ENCODE measurements at regions not wholly inside any gene's neighbourhood (a gene's known extent, or its start where the extent isn't known, plus 50 kb on each side); places are given as distances from the start of the nearest gene placed in this dataset.
"Not testable (repeated sequence)": the region's sequence is repeated elsewhere in the genome, so short reads cannot be mapped to it uniquely, and the experiment has no call there.

- Mint-ChIP-seq H3K27me3 (no peaks in the 10 kb centered on the region), H3K27ac (no peak overlapping the region), H3K4me1 (ENCODE audit: low read depth) (no peaks in the 10 kb centered on the region), H3K36me3 (ENCODE audit: low read depth) (no peaks in the 10 kb centered on the region), H3K9me3 (no peaks in the 10 kb centered on the region), H3K4me3 (no peak overlapping the region)
- intact Hi-C loops (cut with micrococcal nuclease): no loop called here
These were observed 133.8 kb downstream of the TTC6 start for GRCh38 chr14:37729218-37729617.

GRCh38 chr14:37731094-37731493, 135.7 kb downstream of the TTC6 start:
- H3K27ac Mint-ChIP-seq: no peak overlapping the region
- intact Hi-C loops (cut with micrococcal nuclease): no loop called here
- H3K36me3 Mint-ChIP-seq (ENCODE audit: low read depth): no peaks in the 10 kb centered on the region
- no peaks in the 10 kb centered on the region for H3K27me3 Mint-ChIP-seq
- no peaks in the 10 kb centered on the region for H3K9me3 Mint-ChIP-seq
- no peaks in the 10 kb centered on the region for H3K4me1 Mint-ChIP-seq (ENCODE audit: low read depth)
- H3K4me3 Mint-ChIP-seq: no peak overlapping the region

- Mint-ChIP-seq H3K9me3 (peaks cover 10% of the 10 kb centered on the region), H3K27me3 (no peaks in the 10 kb centered on the region), H3K27ac (no peak overlapping the region), H3K4me3 (no peak overlapping the region), H3K36me3 (ENCODE audit: low read depth) (no peaks in the 10 kb centered on the region), H3K4me1 (ENCODE audit: low read depth) (no peaks in the 10 kb centered on the region)
- intact Hi-C loops (cut with micrococcal nuclease): no loop called here
These were observed 150.2 kb downstream of the TTC6 start for GRCh38 chr14:37745657-37746056.

DNA sequence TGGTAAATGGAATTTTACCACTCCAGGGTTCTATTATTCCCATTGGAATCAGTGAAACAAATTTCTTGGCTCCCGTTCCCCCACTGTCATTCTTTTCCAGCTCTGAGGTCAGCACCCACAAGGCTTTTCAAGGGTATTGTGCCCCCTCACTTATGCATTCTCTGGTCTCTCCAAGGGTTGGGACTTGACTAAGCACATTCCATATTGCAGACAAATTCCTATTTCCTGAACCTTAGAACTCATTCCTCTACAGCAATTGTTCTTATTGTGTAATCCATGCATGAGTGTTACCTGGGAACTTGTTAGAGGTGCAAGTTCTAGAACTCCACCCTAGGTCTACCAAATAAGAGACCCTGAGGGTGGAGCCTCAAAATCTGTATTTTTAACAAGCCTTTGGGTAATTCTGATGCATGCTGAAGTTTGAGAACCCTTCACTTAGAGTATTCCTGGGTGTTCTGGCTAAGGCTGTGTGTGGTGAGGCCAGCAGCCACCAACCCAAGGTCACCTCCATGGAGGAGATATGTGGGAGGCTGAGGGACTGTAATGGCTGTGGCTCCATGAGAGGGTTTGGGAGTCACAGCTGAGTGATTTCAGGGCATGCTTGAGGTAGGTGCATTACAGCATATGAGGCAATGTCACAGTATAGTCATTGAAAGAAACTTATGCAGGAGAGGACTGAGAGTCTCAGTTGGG, 150.9 kb downstream of the TTC6 start:
- intact Hi-C loops (cut with micrococcal nuclease): no loop called here
- Mint-ChIP-seq H3K36me3 (ENCODE audit: low read depth) (no peaks in the 10 kb centered on the region), H3K27me3 (no peaks in the 10 kb centered on the region), H3K4me1 (ENCODE audit: low read depth) (no peaks in the 10 kb centered on the region), H3K4me3 (no peak overlapping the region), H3K27ac (no peak overlapping the region), H3K9me3 (peaks cover 10% of the 10 kb centered on the region)

- Mint-ChIP-seq H3K27ac (no peak overlapping the region), H3K36me3 (ENCODE audit: low read depth) (no peaks in the 10 kb centered on the region), H3K27me3 (no peaks in the 10 kb centered on the region)
These were observed 158.0 kb downstream of the TTC6 start for GRCh38 chr14:37753459-37753858.

DNA sequence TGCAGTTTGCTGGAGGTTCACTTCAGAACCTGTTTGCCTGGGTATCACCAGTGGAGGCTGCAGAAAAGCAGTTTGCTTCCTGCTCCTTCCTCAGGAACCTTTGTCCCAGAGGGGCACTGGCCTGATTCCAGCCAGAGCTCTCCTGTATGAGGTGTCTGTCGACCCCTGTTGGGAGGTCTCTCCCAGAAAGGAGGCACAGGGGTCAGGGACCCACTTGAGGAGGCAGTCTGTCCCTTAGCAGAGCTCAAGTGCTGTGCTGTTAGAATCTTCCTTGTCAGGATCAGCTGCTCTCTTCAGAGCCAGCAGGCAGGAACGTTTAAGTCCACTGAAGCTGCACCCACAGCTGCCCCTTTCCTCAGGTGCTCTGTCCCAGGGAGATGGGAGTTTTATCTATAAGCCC, 164.8 kb downstream of the TTC6 start:
- H3K4me1 Mint-ChIP-seq (ENCODE audit: low read depth); H3K27me3 Mint-ChIP-seq; H3K4me3 Mint-ChIP-seq; H3K36me3 Mint-ChIP-seq (ENCODE audit: low read depth); H3K27ac Mint-ChIP-seq; intact Hi-C loops (cut with micrococcal nuclease): not testable (repeated sequence)
- peaks cover 61% of the 10 kb centered on the region for H3K9me3 Mint-ChIP-seq

More at GRCh38 chr14:37753459-37753858, 158.0 kb downstream of the TTC6 start:
- Mint-ChIP-seq H3K4me3 (no peak overlapping the region), H3K9me3 (peaks cover 18% of the 10 kb centered on the region), H3K4me1 (ENCODE audit: low read depth) (no peaks in the 10 kb centered on the region)
- intact Hi-C loops (cut with micrococcal nuclease): no loop called here

DNA sequence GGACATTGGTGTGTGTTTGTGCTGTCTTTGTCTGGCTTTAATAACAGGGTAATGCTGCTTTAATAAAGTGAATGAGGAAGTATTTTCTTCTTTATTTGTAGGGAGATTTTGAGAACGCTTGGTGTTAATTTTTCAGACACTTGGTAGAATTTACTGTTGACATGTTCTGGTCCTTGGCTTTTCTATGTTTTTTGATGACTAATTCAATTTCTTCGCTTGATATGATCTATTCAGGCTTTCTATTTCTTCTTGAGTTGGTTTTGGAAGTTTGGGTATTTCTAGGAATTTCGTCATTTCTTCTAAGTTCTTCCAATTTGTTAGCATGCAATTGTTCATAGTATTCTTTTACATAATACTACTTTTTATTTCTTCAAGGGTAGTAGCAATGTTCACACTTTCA, 167.8 kb downstream of the TTC6 start:
- H3K27me3 Mint-ChIP-seq: no peaks in the 10 kb centered on the region
- H3K4me3 Mint-ChIP-seq: no peak overlapping the region
- H3K27ac Mint-ChIP-seq: no peak overlapping the region
- intact Hi-C loops (cut with micrococcal nuclease): no loop called here
- peaks cover 62% of the 10 kb centered on the region for H3K9me3 Mint-ChIP-seq
- no peaks in the 10 kb centered on the region for H3K4me1 Mint-ChIP-seq (ENCODE audit: low read depth)
- no peaks in the 10 kb centered on the region for H3K36me3 Mint-ChIP-seq (ENCODE audit: low read depth)

- H3K36me3 Mint-ChIP-seq (ENCODE audit: low read depth); H3K27ac Mint-ChIP-seq; intact Hi-C loops (cut with micrococcal nuclease); H3K4me3 Mint-ChIP-seq; H3K4me1 Mint-ChIP-seq (ENCODE audit: low read depth); H3K27me3 Mint-ChIP-seq: not testable (repeated sequence)
- peaks cover 52% of the 10 kb centered on the region for H3K9me3 Mint-ChIP-seq
These were observed 176.9 kb downstream of the TTC6 start for GRCh38 chr14:37772283-37772682.

- no peaks in the 10 kb centered on the region for H3K4me1 Mint-ChIP-seq (ENCODE audit: low read depth)
- no peaks in the 10 kb centered on the region for H3K27me3 Mint-ChIP-seq
- no peaks in the 10 kb centered on the region for H3K36me3 Mint-ChIP-seq (ENCODE audit: low read depth)
- peaks cover 67% of the 10 kb centered on the region for H3K9me3 Mint-ChIP-seq
- no peak overlapping the region for H3K27ac Mint-ChIP-seq
- intact Hi-C loops (cut with micrococcal nuclease): no loop called here
- no peak overlapping the region for H3K4me3 Mint-ChIP-seq
These were observed 181.5 kb downstream of the TTC6 start for GRCh38 chr14:37776791-37777499.

DNA sequence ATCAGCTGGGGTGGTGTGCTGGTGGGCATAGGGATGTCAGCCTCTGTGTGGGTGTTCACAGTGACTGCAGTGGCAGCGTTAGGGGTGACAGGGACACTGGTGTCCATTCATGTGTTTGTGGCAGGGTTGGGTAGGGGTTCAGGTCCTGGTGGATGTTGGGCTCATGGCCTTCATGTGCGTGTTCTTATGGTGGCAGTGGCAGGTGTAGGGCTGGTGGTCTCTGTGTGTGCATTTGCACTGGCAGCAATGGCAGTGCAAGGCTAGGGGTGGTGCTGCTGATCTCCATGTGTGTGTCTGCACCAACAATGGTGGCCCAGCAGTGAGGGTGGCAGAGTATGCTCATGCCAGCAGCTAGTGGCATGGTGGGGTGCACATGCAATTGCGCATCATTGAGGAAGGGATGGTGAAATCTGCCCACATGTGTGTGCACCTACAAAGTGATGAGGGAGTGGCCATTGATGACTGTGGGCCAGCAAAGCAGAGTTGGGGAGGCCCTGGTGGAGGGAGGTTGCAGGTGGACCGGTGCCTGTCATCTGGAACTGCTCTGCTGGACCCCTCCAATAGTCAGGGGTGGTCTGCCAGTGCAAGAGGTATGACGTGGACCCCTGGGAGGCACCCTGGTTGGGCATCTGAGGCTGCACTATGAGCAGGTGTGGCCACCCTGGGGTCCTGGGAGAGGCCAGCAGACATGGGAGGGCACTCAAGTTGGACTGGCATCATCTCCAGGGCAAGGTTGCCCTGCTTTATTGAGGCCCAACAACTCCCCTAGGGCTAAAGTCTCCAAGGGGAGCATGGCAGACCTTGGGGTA, 182.9 kb downstream of the TTC6 start:
- intact Hi-C loops (cut with micrococcal nuclease): no loop called here
- no peak overlapping the region for H3K4me3 Mint-ChIP-seq
- peaks cover 53% of the 10 kb centered on the region for H3K9me3 Mint-ChIP-seq
- H3K27me3 Mint-ChIP-seq: no peaks in the 10 kb centered on the region
- no peaks in the 10 kb centered on the region for H3K36me3 Mint-ChIP-seq (ENCODE audit: low read depth)
- H3K4me1 Mint-ChIP-seq (ENCODE audit: low read depth): no peaks in the 10 kb centered on the region
- no peak overlapping the region for H3K27ac Mint-ChIP-seq

DNA sequence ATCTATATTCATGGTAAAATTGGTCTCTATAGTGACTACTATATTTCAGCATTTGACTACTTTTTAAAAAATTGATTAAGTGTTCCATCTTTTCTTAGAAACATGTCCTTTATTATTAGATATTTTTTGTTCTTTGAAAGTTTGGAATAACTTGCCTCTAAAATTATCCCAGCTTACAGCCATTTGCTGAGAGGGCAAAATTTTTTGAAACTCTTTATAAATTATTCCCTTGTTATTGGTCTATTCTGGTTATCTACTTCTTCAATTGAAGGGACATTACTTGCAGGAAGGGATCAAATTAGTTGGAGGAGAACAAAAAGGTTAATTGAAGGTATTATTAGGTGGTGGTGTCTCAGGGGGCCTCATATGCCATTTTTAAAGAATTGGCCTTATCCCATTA, 184.1 kb downstream of the TTC6 start:
- Mint-ChIP-seq H3K27ac (no peak overlapping the region), H3K36me3 (ENCODE audit: low read depth) (no peaks in the 10 kb centered on the region), H3K9me3 (peaks cover 46% of the 10 kb centered on the region), H3K4me1 (ENCODE audit: low read depth) (no peaks in the 10 kb centered on the region), H3K4me3 (no peak overlapping the region), H3K27me3 (no peaks in the 10 kb centered on the region)
- intact Hi-C loops (cut with micrococcal nuclease): no loop called here

DNA sequence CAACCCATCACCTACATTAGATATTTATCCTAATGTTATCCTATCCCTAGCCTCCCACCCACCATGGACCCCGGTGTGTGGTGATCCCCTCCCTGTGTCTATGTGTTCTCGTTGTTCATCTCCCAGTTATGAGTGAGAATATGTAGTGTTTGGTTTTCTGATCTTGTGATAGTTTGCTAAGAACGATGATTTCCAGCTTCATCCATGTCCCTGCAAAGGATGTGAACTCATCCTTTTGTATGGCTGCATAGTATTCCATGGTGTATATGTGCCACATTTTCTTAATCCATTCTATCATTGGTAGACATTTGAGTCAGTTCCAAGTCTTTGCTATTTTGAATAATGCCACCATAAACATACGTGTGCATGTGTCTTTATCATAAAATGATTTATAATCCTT, 185.3 kb downstream of the TTC6 start:
- intact Hi-C loops (cut with micrococcal nuclease); H3K4me1 Mint-ChIP-seq (ENCODE audit: low read depth); H3K27ac Mint-ChIP-seq; H3K4me3 Mint-ChIP-seq; H3K36me3 Mint-ChIP-seq (ENCODE audit: low read depth); H3K27me3 Mint-ChIP-seq: not testable (repeated sequence)
- H3K9me3 Mint-ChIP-seq: peaks cover 47% of the 10 kb centered on the region

- peaks cover 29% of the 10 kb centered on the region for H3K9me3 Mint-ChIP-seq
- H3K36me3 Mint-ChIP-seq (ENCODE audit: low read depth); H3K4me3 Mint-ChIP-seq; H3K4me1 Mint-ChIP-seq (ENCODE audit: low read depth); H3K27me3 Mint-ChIP-seq; H3K27ac Mint-ChIP-seq; intact Hi-C loops (cut with micrococcal nuclease): not testable (repeated sequence)
These were observed 188.9 kb downstream of the TTC6 start for GRCh38 chr14:37784203-37784826.

- H3K27me3 Mint-ChIP-seq; H3K36me3 Mint-ChIP-seq (ENCODE audit: low read depth); H3K4me3 Mint-ChIP-seq; H3K4me1 Mint-ChIP-seq (ENCODE audit: low read depth); H3K27ac Mint-ChIP-seq; intact Hi-C loops (cut with micrococcal nuclease): not testable (repeated sequence)
- H3K9me3 Mint-ChIP-seq: peaks cover 29% of the 10 kb centered on the region
These were observed 189.4 kb downstream of the TTC6 start for GRCh38 chr14:37784827-37785223.
